DOHH2 (cell line): ENCODE measurements at regions not wholly inside any gene's neighbourhood (a gene's known extent, or its start where the extent isn't known, plus 50 kb on each side); places are given as distances from the start of the nearest gene placed in this dataset.

Experiments used
- H3F3A ChIP-seq: fragments of 200-600 bp; sonication (generic), shearing (Covaris generic); 2 replicates; pipeline ENCODE4 v1.6.0; 2016; ENCODE audit warnings: antibody characterized with exemption, mild to moderate bottlenecking; ENCODE audit not compliant: control insufficient read depth, insufficient read depth
- H3K27ac ChIP-seq: fragments of 200-600 bp; sonication (generic); 2 replicates; pipeline ENCODE4 v1.5.1; 2014; ENCODE audit warnings: low read depth, mild to moderate bottlenecking, low read length, moderate library complexity
- H3K27me3 ChIP-seq: fragments of 200-600 bp; sonication (generic); 2 replicates; pipeline ENCODE4 v1.6.1; 2014; ENCODE audit warnings: mild to moderate bottlenecking, low read length, mixed read lengths; ENCODE audit not compliant: control insufficient read depth
- H3K36me3 ChIP-seq: fragments of 200-600 bp; sonication (generic); 2 replicates; pipeline ENCODE4 v1.6.1; 2014; ENCODE audit warnings: mild to moderate bottlenecking, low read length, moderate library complexity, mixed read lengths; ENCODE audit not compliant: control insufficient read depth
- H3K4me1 ChIP-seq: fragments of 200-600 bp; sonication (generic); 2 replicates; pipeline ENCODE4 v1.6.1; 2014; ENCODE audit warnings: mild to moderate bottlenecking, low read length, mixed read lengths; ENCODE audit not compliant: control insufficient read depth
- H3K4me2 ChIP-seq: fragments of 200-600 bp; sonication (generic); 2 replicates; pipeline ENCODE4 v1.6.0; 2014; ENCODE audit warnings: mild to moderate bottlenecking, low read length, moderate library complexity
- H3K4me3 ChIP-seq: fragments of 200-600 bp; sonication (generic); 2 replicates; pipeline ENCODE4 v1.5.1; 2014; ENCODE audit warnings: mild to moderate bottlenecking, low read length, mixed read lengths
- H3K79me2 ChIP-seq: fragments of 200-600 bp; sonication (generic); 2 replicates; pipeline ENCODE4 v1.6.1; 2014; ENCODE audit warnings: mild to moderate bottlenecking, low read length, mixed read lengths; ENCODE audit not compliant: control insufficient read depth
- H3K9me2 ChIP-seq: fragments of 200-600 bp; sonication (generic); replicated peaks from 2 replicates; pipeline ENCODE4 v1.6.1; 2014; ENCODE audit warnings: mild to moderate bottlenecking, low read length, mixed read lengths; ENCODE audit not compliant: control insufficient read depth
- H3K9me3 ChIP-seq: fragments of 200-600 bp; sonication (generic); 2 replicates; pipeline ENCODE4 v1.6.1; 2014; ENCODE audit warnings: antibody characterized with exemption, low read length, mixed read lengths; ENCODE audit not compliant: control insufficient read depth, insufficient read depth
- H4K20me1 ChIP-seq: fragments of 200-600 bp; sonication (generic); 2 replicates; pipeline ENCODE4 v1.6.0; 2014; ENCODE audit warnings: low read depth, mild to moderate bottlenecking, antibody characterized with exemption, low read length, moderate library complexity; ENCODE audit not compliant: control insufficient read depth, insufficient read depth
- CTCF ChIP-seq: fragments of 200-600 bp; sonication (generic); IDR thresholded peaks from one replicate; pipeline ENCODE4 v1.5.1; 2014; ENCODE audit warnings: antibody characterized with exemption, mild to moderate bottlenecking, low read depth, low read length; ENCODE audit not compliant: poor library complexity, severe bottlenecking
- EZH2phosphoT487 ChIP-seq: fragments of 200-600 bp; sonication (generic); IDR thresholded peaks from 2 replicates; pipeline ENCODE4 v1.6.1; 2017; ENCODE audit warnings: borderline replicate concordance, mild to moderate bottlenecking, antibody characterized with exemption, low read length, moderate library complexity, mixed read lengths

- H3K27ac ChIP-seq = no peak overlapping the region
- no peaks in the 10 kb centered on the region for H3K9me2 ChIP-seq
- no peaks in the 10 kb centered on the region for H3K4me1 ChIP-seq
- no peaks in the 10 kb centered on the region for H4K20me1 ChIP-seq
- no peaks in the 10 kb centered on the region for H3K27me3 ChIP-seq
- H3K4me2 ChIP-seq = no peak overlapping the region
- H3F3A ChIP-seq = no peaks in the 10 kb centered on the region
- no peaks in the 10 kb centered on the region for H3K36me3 ChIP-seq
- no peaks in the 10 kb centered on the region for H3K9me3 ChIP-seq
- H3K4me3 ChIP-seq = no peak overlapping the region
- TF ChIP-seq CTCF = no peak
- TF ChIP-seq EZH2phosphoT487 = no peak
- no peaks in the 10 kb centered on the region for H3K79me2 ChIP-seq
Measured at GRCh38 chr17:54771409-54771915, 129.2 kb upstream of the TOM1L1 start.

DNA sequence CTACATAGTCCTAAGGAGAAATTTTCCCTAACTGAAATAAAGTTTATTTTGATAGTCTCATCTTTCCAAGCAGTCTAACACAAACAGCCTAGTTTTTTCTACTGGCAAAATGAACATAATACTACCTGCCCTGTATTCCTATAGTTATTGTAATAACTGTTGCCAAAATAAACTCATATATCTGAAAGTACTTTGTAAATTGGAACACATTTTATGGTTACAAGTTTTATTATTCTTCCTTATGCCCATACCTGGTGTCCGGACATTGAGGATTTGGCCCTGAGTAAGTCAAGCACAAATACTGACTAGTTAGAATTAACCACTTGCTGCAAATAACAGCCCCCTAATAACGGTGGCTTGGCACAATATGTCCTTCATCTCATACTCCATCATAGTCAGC is 120.4 kb upstream of the TOM1L1 start:
- Histone ChIP-seq H3K4me3 (no peak overlapping the region), H3K9me2 (no peaks in the 10 kb centered on the region), H3K9me3 (no peaks in the 10 kb centered on the region), H3K27me3 (no peaks in the 10 kb centered on the region), H3K36me3 (no peaks in the 10 kb centered on the region), H3K4me2 (no peak overlapping the region), H3K79me2 (no peaks in the 10 kb centered on the region), H3K4me1 (no peaks in the 10 kb centered on the region), H3F3A (no peaks in the 10 kb centered on the region), H3K27ac (no peak overlapping the region), H4K20me1 (no peaks in the 10 kb centered on the region)
- TF ChIP-seq CTCF (no peak), EZH2phosphoT487 (no peak)

DNA sequence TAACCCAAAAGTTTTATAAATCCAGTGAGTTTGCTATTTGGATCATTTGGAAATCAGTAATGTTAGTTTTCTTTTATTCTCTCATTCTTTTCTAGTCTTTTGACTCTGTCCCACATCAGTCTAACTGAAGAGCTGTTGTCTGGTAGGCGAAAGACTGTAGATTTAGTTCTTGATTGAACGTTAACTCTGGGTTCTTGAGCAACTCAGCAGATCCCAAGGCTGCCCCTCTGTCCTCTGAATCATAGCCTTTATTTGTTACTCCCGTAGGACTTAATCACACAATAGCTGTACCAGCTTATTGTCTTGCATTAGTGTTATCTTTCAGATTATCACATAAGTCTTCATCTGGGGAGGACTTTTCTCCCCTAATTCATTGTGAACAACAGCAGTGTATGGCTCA is 119.3 kb upstream of the TOM1L1 start:
- TF ChIP-seq CTCF (no peak), EZH2phosphoT487 (no peak)
- Histone ChIP-seq H3K4me1 (no peaks in the 10 kb centered on the region), H3K79me2 (no peaks in the 10 kb centered on the region), H3K27me3 (no peaks in the 10 kb centered on the region), H3K4me2 (no peak overlapping the region), H3K4me3 (no peak overlapping the region), H3F3A (no peaks in the 10 kb centered on the region), H3K27ac (no peak overlapping the region), H3K36me3 (no peaks in the 10 kb centered on the region), H3K9me2 (no peaks in the 10 kb centered on the region), H3K9me3 (no peaks in the 10 kb centered on the region), H4K20me1 (no peaks in the 10 kb centered on the region)
